B cell (primary cell): ENCODE measurements at regions not wholly inside any gene's neighbourhood (a gene's known extent, or its start where the extent isn't known, plus 50 kb on each side); places are given as distances from the start of the nearest gene placed in this dataset.

ENCODE experiments used
- ATAC-seq: fragments of 200-7000 bp; cut with Tn5 transposase; one replicate; pipeline ENCODE4 v1.10.0; 2021; ENCODE audit warnings: low read depth, mild to moderate bottlenecking, moderate number of reproducible peaks, moderate library complexity
- CTCF ChIA-PET: fragments of 350-600 bp; sonication (Branson Sonifier 250); formaldehyde crosslinking; loops from one replicate; lab custom pipeline; 2021; ENCODE audit warnings: antibody characterized with exemption, inconsistent platforms; lab: Charles Lee
- POLR2A ChIA-PET: fragments of 350-600 bp; sonication (Branson Sonifier 250); formaldehyde crosslinking; loops from one replicate; lab custom pipeline; 2021; ENCODE audit warnings: antibody characterized with exemption; lab: Charles Lee
- DNase-seq: peaks from one replicate; pipeline ENCODE4 v3.0.0; 2013
- H2AFZ ChIP-seq: 2 replicates; pipeline ENCODE4 v1.6.1; 2012; ENCODE audit warnings: mild to moderate bottlenecking, low read depth, low read length; ENCODE audit not compliant: insufficient read depth, poor library complexity, severe bottlenecking
- H3K27ac ChIP-seq, 2 donors: 1 replicate in 1 of 2; 2 replicates in 1 of 2; pipeline ENCODE4 v1.5.1; 2012 to 2013; ENCODE audit warnings: low read length in 2 of 2, mild to moderate bottlenecking in 2 of 2, moderate library complexity in 1 of 2
- H3K27me3 ChIP-seq, 4 experiments: fragments of 200-600 bp in 1 of 4; sonication (generic) in 1 of 4; replicated peaks in 1 of 4; 1 replicate in 2 of 4; 2 replicates in 2 of 4; pipeline versions ENCODE4 v1.6.1 to v1.7.0; 2013 to 2016; ENCODE audit warnings: low read length in 3 of 4, mild to moderate bottlenecking in 2 of 4, mixed read lengths in 1 of 4, moderate library complexity in 1 of 4; ENCODE audit not compliant: insufficient read depth in 4 of 4, control insufficient read depth in 3 of 4; ENCODE audit errors: control extremely low read depth in 1 of 4
- H3K36me3 ChIP-seq, 2 experiments: replicated peaks in 1 of 2; 1 replicate in 1 of 2; 2 replicates in 1 of 2; pipeline versions ENCODE4 v1.6.1 to v1.7.1; 2013; ENCODE audit warnings: low read length in 1 of 2; ENCODE audit not compliant: insufficient read depth in 2 of 2, control insufficient read depth in 1 of 2; ENCODE audit errors: control extremely low read depth in 1 of 2, extremely low read depth in 1 of 2
- H3K4me1 ChIP-seq, 2 donors: fragments of 200-600 bp in 1 of 2; sonication (generic) in 1 of 2; 1 replicate in 1 of 2; 2 replicates in 1 of 2; pipeline versions ENCODE4 v1.5.1 to v1.6.1; 2013 to 2017; ENCODE audit warnings: low read length in 2 of 2; ENCODE audit not compliant: control insufficient read depth in 2 of 2, insufficient read depth in 2 of 2
- H3K4me2 ChIP-seq: replicated peaks from 2 replicates; pipeline ENCODE3; 2012; ENCODE audit warnings: mild to moderate bottlenecking, low read depth, low read length; ENCODE audit not compliant: poor library complexity, severe bottlenecking
- H3K4me3 ChIP-seq, 5 experiments: fragments of 200-600 bp in 1 of 5; sonication (generic) in 1 of 5; 1 replicate in 3 of 5; 2 replicates in 2 of 5; pipeline versions ENCODE4 v1.5.1 to v1.7.0; 2011 to 2016; ENCODE audit warnings: low read length in 4 of 5, mild to moderate bottlenecking in 4 of 5, low read depth in 2 of 5, control low read depth in 1 of 5, moderate library complexity in 1 of 5; ENCODE audit not compliant: insufficient read depth in 1 of 5; ENCODE audit errors: control extremely low read depth in 1 of 5, extremely low read depth in 1 of 5
- H3K79me2 ChIP-seq: fragments of 200-600 bp; sonication (generic); one replicate; pipeline ENCODE4 v1.6.0; 2016; ENCODE audit warnings: low read length; ENCODE audit not compliant: control insufficient read depth, insufficient read depth
- H3K9ac ChIP-seq: fragments of 200-600 bp; sonication (generic); 2 replicates; pipeline ENCODE4 v1.6.1; 2017; ENCODE audit warnings: mild to moderate bottlenecking, low read length, moderate library complexity
- H3K9me3 ChIP-seq, 3 donors: one replicate each; pipeline versions ENCODE4 v1.6.1 to v1.7.1; 2013; ENCODE audit warnings: low read length in 2 of 3; ENCODE audit not compliant: control insufficient read depth in 2 of 3, insufficient read depth in 1 of 3; ENCODE audit errors: control extremely low read depth in 1 of 3
- H4K20me1 ChIP-seq: 2 replicates; pipeline ENCODE4 v1.6.0; 2012; ENCODE audit warnings: mild to moderate bottlenecking, low read length; ENCODE audit not compliant: insufficient read depth, control insufficient read depth, poor library complexity, severe bottlenecking
- H3K27ac Mint-ChIP-seq: one replicate; pipeline ENCODE4 v1.8.0; 2021; ENCODE audit warnings: mixed read lengths
- H3K27me3 Mint-ChIP-seq: one replicate; pipeline ENCODE4 v1.8.0; 2021; ENCODE audit warnings: mixed read lengths
- H3K4me1 Mint-ChIP-seq: one replicate; pipeline ENCODE4 v1.8.0; 2021; ENCODE audit warnings: mixed read lengths
- H3K4me3 Mint-ChIP-seq: one replicate; pipeline ENCODE4 v1.8.0; 2021; ENCODE audit warnings: mixed read lengths
- H3K9me3 Mint-ChIP-seq: one replicate; pipeline ENCODE4 v1.8.0; 2022; ENCODE audit warnings: mixed read lengths; ENCODE audit not compliant: insufficient read depth
- EZH2 ChIP-seq: IDR thresholded peaks from 2 replicates; pipeline ENCODE4 v1.6.1; 2012; ENCODE audit warnings: borderline replicate concordance, low read depth, mild to moderate bottlenecking, moderate library complexity, low read length; ENCODE audit not compliant: insufficient read depth, poor library complexity, severe bottlenecking
- WGBS: methylation state at CpG from one replicate; pipeline ENCODE4 v1.1.5; 2013; ENCODE audit warnings: missing lambda C conversion rate; ENCODE audit not compliant: insufficient coverage; 5-methylcytosine and 5-hydroxymethylcytosine counted together
- intact Hi-C: fragments of 100-400 bp; cut with micrococcal nuclease; formaldehyde crosslinking; loops from one replicate; pipeline ENCODE4 v1.10.0; 2022
- TF ChIP-seq, protein P1 (sequence below): fragments of 200-600 bp; IDR thresholded peaks from one replicate; pipeline ENCODE4 v1.8.0; 2022; ENCODE audit warnings: antibody characterized with exemption, mild to moderate bottlenecking

GRCh38 chr13:76707360-76707759 lies 178.8 kb downstream of the KCTD12 start:
- Histone ChIP-seq H3K4me3 (no peak overlapping the region), H3K9me3 (no peaks in the 10 kb centered on the region), H2AFZ (no peak overlapping the region), H3K27me3 (no peaks in the 10 kb centered on the region), H4K20me1 (no peaks in the 10 kb centered on the region), H3K36me3 (no peaks in the 10 kb centered on the region), H3K4me2 (no peak overlapping the region), H3K9ac (no peak overlapping the region), H3K79me2 (no peaks in the 10 kb centered on the region), H3K4me1 (no peaks in the 10 kb centered on the region), H3K27ac (no peak overlapping the region)
- ChIA-PET CTCF (no interaction called here), POLR2A (no interaction called here)
- Mint-ChIP-seq H3K9me3 (no peaks in the 10 kb centered on the region), H3K4me3 (no peak overlapping the region), H3K4me1 (no peaks in the 10 kb centered on the region), H3K27ac (no peak overlapping the region), H3K27me3 (no peaks in the 10 kb centered on the region)
- WGBS, result 79% methylated on average over 3 of the region's 3 CpGs
- DNase-seq (no peak), ATAC-seq (no peak)
- intact Hi-C loops, result no loop called here
- TF ChIP-seq, protein P1, sequence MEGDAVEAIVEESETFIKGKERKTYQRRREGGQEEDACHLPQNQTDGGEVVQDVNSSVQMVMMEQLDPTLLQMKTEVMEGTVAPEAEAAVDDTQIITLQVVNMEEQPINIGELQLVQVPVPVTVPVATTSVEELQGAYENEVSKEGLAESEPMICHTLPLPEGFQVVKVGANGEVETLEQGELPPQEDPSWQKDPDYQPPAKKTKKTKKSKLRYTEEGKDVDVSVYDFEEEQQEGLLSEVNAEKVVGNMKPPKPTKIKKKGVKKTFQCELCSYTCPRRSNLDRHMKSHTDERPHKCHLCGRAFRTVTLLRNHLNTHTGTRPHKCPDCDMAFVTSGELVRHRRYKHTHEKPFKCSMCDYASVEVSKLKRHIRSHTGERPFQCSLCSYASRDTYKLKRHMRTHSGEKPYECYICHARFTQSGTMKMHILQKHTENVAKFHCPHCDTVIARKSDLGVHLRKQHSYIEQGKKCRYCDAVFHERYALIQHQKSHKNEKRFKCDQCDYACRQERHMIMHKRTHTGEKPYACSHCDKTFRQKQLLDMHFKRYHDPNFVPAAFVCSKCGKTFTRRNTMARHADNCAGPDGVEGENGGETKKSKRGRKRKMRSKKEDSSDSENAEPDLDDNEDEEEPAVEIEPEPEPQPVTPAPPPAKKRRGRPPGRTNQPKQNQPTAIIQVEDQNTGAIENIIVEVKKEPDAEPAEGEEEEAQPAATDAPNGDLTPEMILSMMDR, result no peak
- no peak for TF ChIP-seq EZH2

- no peaks in the 10 kb centered on the region for H3K36me3 ChIP-seq
- no peaks in the 10 kb centered on the region for H4K20me1 ChIP-seq
- ATAC-seq (no peak), DNase-seq (no peak)
- ChIA-PET POLR2A (no interaction called here), CTCF (interaction anchor here (0.8 kb wide), 1 partner anchor 74 kb away, joined by 4 read pairs; no protein-coding TSS in a partner anchor)
- no peak overlapping the region for H3K4me2 ChIP-seq
- no peaks in the 10 kb centered on the region for H3K4me1 ChIP-seq
- no peaks in the 10 kb centered on the region for H3K4me1 Mint-ChIP-seq
- no peaks in the 10 kb centered on the region for H3K79me2 ChIP-seq
- intact Hi-C loops, result no loop called here
- no peak overlapping the region for H2AFZ ChIP-seq
- H3K9ac ChIP-seq, result no peak overlapping the region
- H3K27me3 Mint-ChIP-seq, result peaks cover 10% of the 10 kb centered on the region
- no peak overlapping the region for H3K27ac Mint-ChIP-seq
- no peak overlapping the region for H3K4me3 Mint-ChIP-seq
- no peaks in the 10 kb centered on the region for H3K9me3 Mint-ChIP-seq
- 100% methylated on average over 1 of the region's 2 CpGs for WGBS
- no peaks in the 10 kb centered on the region for H3K27me3 ChIP-seq
- H3K4me3 ChIP-seq, result no peak overlapping the region
- no peak overlapping the region for H3K27ac ChIP-seq
- H3K9me3 ChIP-seq, result no peaks in the 10 kb centered on the region
- TF ChIP-seq, protein P1, result no peak
- no peak for TF ChIP-seq EZH2
These were observed 182.4 kb downstream of the KCTD12 start for GRCh38 chr13:76703621-76704288.
